CD4-positive, alpha-beta T cell treated with Interleukin-15 for 1 hour (primary cell): ENCODE measurements at regions not wholly inside any gene's neighbourhood (a gene's known extent, or its start where the extent isn't known, plus 50 kb on each side); places are given as distances from the start of the nearest gene placed in this dataset.
"Not testable (repeated sequence)": the region's sequence is repeated elsewhere in the genome, so short reads cannot be mapped to it uniquely, and the experiment has no call there.

Experiments
- DNase-seq: peaks from one replicate; pipeline ENCODE4 v3.0.0-alpha.2; 2020

- DNase-seq, result no peak
These were observed 408.5 kb downstream of the ZEB2 start for GRCh38 chr2:144111437-144111836.

- not testable (repeated sequence) for DNase-seq
These were observed 413.8 kb downstream of the ZEB2 start for GRCh38 chr2:144106104-144106503.

GRCh38 chr2:144102386-144102785, 417.5 kb downstream of the ZEB2 start:
- no peak for DNase-seq

GRCh38 chr2:144099780-144100377, 420.0 kb downstream of the ZEB2 start:
- DNase-seq, result no peak

GRCh38 chr2:144099340-144099739, 420.6 kb downstream of the ZEB2 start:
- DNase-seq, result no peak

GRCh38 chr2:144097440-144098225, 422.3 kb downstream of the ZEB2 start:
- DNase-seq, result no peak

- no peak for DNase-seq
These were observed 423.4 kb downstream of the ZEB2 start for GRCh38 chr2:144096531-144096930.

- DNase-seq, result no peak
These were observed 425.3 kb downstream of the ZEB2 start for GRCh38 chr2:144094408-144095151.

GRCh38 chr2:144091622-144092021, 428.3 kb downstream of the ZEB2 start:
- no peak for DNase-seq

- DNase-seq, result no peak
These were observed 431.1 kb downstream of the ZEB2 start for GRCh38 chr2:144088863-144089262.

- DNase-seq, result no peak
These were observed 433.0 kb downstream of the ZEB2 start for GRCh38 chr2:144086965-144087364.

- no peak for DNase-seq
These were observed 434.9 kb downstream of the ZEB2 start for GRCh38 chr2:144085016-144085415.

- DNase-seq, result no peak
These were observed 435.7 kb downstream of the ZEB2 start for GRCh38 chr2:144084114-144084661.

GRCh38 chr2:144083211-144083610, 436.7 kb downstream of the ZEB2 start:
- DNase-seq, result no peak

- DNase-seq, result no peak
These were observed 437.1 kb downstream of the ZEB2 start for GRCh38 chr2:144082777-144083176.

GRCh38 chr2:144082327-144082726, 437.6 kb downstream of the ZEB2 start:
- DNase-seq, result no peak

- DNase-seq, result no peak
These were observed 438.6 kb downstream of the ZEB2 start for GRCh38 chr2:144081272-144081671.

- no peak for DNase-seq
These were observed 440.1 kb downstream of the ZEB2 start for GRCh38 chr2:144079803-144080202.

GRCh38 chr2:144078802-144079724, 440.9 kb downstream of the ZEB2 start:
- no peak for DNase-seq

- no peak for DNase-seq
These were observed 441.8 kb downstream of the ZEB2 start for GRCh38 chr2:144078106-144078505.

- no peak for DNase-seq
These were observed 445.5 kb downstream of the ZEB2 start for GRCh38 chr2:144074450-144074849.

- no peak for DNase-seq
These were observed 448.5 kb downstream of the ZEB2 start for GRCh38 chr2:144071461-144071860.

GRCh38 chr2:144067506-144067905, 452.4 kb downstream of the ZEB2 start:
- no peak for DNase-seq
